ENCODE measurements at regions not wholly inside any gene's neighbourhood (a gene's known extent, or its start where the extent isn't known, plus 50 kb on each side); places are given as distances from the start of the nearest gene placed in this dataset.

- TF ChIP-seq POLR2A (IDR thresholded peaks at IDR 0.05), result no peak
- no peak for TF ChIP-seq CTCF (IDR thresholded peaks at IDR 0.05)
Observed at GRCh38 chr11:27200779-27201453, 160.3 kb downstream of the BBOX1 start.
